Aorta (tissue), 5 donors: ENCODE measurements at regions not wholly inside any gene's neighbourhood (a gene's known extent, or its start where the extent isn't known, plus 50 kb on each side); places are given as distances from the start of the nearest gene placed in this dataset.

ENCODE experiments used
- ATAC-seq: fragments of 200-7000 bp; cut with Tn5 transposase; one replicate; pipeline ENCODE4 v1.9.1; 2022; ENCODE audit warnings: moderate library complexity; ENCODE audit not compliant: low FRiP score
- DNase-seq, 2 donors: peaks; one replicate each; pipeline ENCODE4 v3.0.0-alpha.2; 2020
- H3K27ac ChIP-seq, 2 donors: one replicate each; pipeline ENCODE4 v1.5.1; 2013; ENCODE audit warnings: low read length in 2 of 2, mild to moderate bottlenecking in 2 of 2, moderate library complexity in 2 of 2, control low read depth in 1 of 2, inconsistent platforms in 1 of 2, low read depth in 1 of 2
- H3K27me3 ChIP-seq, 2 donors: one replicate each; pipeline ENCODE4 v1.6.1; 2013; ENCODE audit warnings: control low read depth in 1 of 2, low read length in 1 of 2, mild to moderate bottlenecking in 1 of 2, moderate library complexity in 1 of 2; ENCODE audit not compliant: insufficient read depth in 2 of 2, control insufficient read depth in 1 of 2
- H3K36me3 ChIP-seq, 2 donors: one replicate each; pipeline ENCODE4 v1.6.1; 2013; ENCODE audit warnings: control low read depth in 1 of 2, low read length in 1 of 2, mild to moderate bottlenecking in 1 of 2; ENCODE audit not compliant: insufficient read depth in 2 of 2, control insufficient read depth in 1 of 2
- H3K4me1 ChIP-seq, 2 donors: one replicate each; pipeline ENCODE4 v1.6.1; 2013; ENCODE audit warnings: low read length in 2 of 2, control low read depth in 1 of 2, mild to moderate bottlenecking in 1 of 2, moderate library complexity in 1 of 2; ENCODE audit not compliant: insufficient read depth in 2 of 2, control insufficient read depth in 1 of 2
- H3K4me3 ChIP-seq, 2 donors: one replicate each; pipeline ENCODE4 v1.5.1; 2013; ENCODE audit warnings: low read length in 2 of 2, control low read depth in 1 of 2, mild to moderate bottlenecking in 1 of 2
- H3K9me3 ChIP-seq: one replicate; pipeline ENCODE4 v1.6.1; 2013; ENCODE audit warnings: mild to moderate bottlenecking, low read length; ENCODE audit not compliant: control insufficient read depth
- WGBS, 2 donors: extraction: QIAGEN DNeasy Blood & Tissue Kit; methylation state at CpG; one replicate each; pipeline ENCODE4 v1.1.7; 2013; 5-methylcytosine and 5-hydroxymethylcytosine counted together
- intact Hi-C, 2 donors: fragments of 100-400 bp; cut with DNase I; formaldehyde crosslinking; loops; one replicate each; pipeline versions ENCODE4 v1.14.2 to v1.15.0; 2022
- donor health status: healthy with polysubstance abuse.
- donor health status: Bipolar disorder and iron deficiency.
- donor health status: DM: no; HTN: no; CAD: no.
- donor health status: DM: no; HTN: no; CAD: no.
- donor health status: DM: yes; HTN: yes; CAD: no.

DNA sequence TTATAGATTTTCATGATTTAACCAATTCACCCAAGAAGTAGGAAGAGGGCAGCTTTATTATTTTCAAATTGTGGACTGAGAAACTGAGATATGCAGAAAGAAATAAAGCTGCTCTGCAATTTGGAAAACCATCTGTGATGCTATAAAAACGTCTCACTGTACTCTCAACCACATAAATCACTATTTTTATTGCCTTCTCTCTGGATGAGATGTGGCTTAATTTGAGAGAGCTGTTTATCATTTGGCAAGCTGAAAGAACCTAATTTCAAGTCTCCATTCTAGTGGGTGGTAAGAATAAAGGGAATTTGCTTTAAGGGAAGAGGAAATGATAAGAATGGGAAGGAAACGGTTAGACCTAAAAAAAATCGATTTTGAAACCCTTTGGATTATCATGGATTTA lies 49.9 kb upstream of the CYP1B1 start:
- H3K27me3 ChIP-seq, result no peaks in the 10 kb centered on the region
- WGBS, 2 donors, result 81 to 82% methylated on average over 3 of the region's 3 CpGs
- intact Hi-C loops, result no loop called here

More for the DNA sequence above, 49.9 kb upstream of the CYP1B1 start:
- Histone ChIP-seq H3K36me3 (no peaks in the 10 kb centered on the region), H3K4me3 (no peak overlapping the region), H3K4me1 (no peaks in the 10 kb centered on the region), H3K27ac (no peak overlapping the region), H3K9me3 (no peaks in the 10 kb centered on the region)
- ATAC-seq (no peak), DNase-seq (no peak)
